ENCODE measurements at regions not wholly inside any gene's neighbourhood (a gene's known extent, or its start where the extent isn't known, plus 50 kb on each side); places are given as distances from the start of the nearest gene placed in this dataset.

- Histone ChIP-seq H3K9ac (ENCODE audit: insufficient read depth in 1 of 2, low read length in 2 of 2) (no peak overlapping the region), H3K9me3 (ENCODE audit: control insufficient read depth in 4 of 4, insufficient read depth in 3 of 4, low read length in 3 of 4) (no peaks in the 10 kb centered on the region), H3K27ac (ENCODE audit: low read depth in 1 of 2, low read length in 1 of 2) (no peak overlapping the region), H3K27me3 (ENCODE audit: control insufficient read depth in 3 of 3, insufficient read depth in 3 of 3, low read length in 2 of 3) (no peaks in the 10 kb centered on the region), H3K4me3 (no peak overlapping the region), H3K36me3 (ENCODE audit: control insufficient read depth in 4 of 4, insufficient read depth in 4 of 4, low read length in 4 of 4) (no peaks in the 10 kb centered on the region), H3K4me1 (ENCODE audit: control insufficient read depth in 5 of 5, insufficient read depth in 5 of 5, low read length in 5 of 5) (peaks cover 0 to 2% (median 0%) of the 10 kb centered on the region in 5 donors)
- ATAC-seq (ENCODE audit: insufficient read depth, low FRiP score) = no peak
- no peak for TF ChIP-seq CTCF (IDR thresholded peaks at IDR 0.05; ENCODE audit: control extremely low read depth, extremely low read depth)
- DNase-seq = peak in 2 of 3 donors; percentile 10 to 24
- 64 to 69% methylated on average over 7 of the region's 7 CpGs for WGBS, 2 donors
Observed at GRCh38 chr5:116939641-116940040, 365.0 kb upstream of the SEMA6A start.

- Histone ChIP-seq H3K4me3 (no peak overlapping the region), H3K9me3 (ENCODE audit: control insufficient read depth in 4 of 4, insufficient read depth in 3 of 4, low read length in 3 of 4) (no peaks in the 10 kb centered on the region), H3K36me3 (ENCODE audit: control insufficient read depth in 4 of 4, insufficient read depth in 4 of 4, low read length in 4 of 4) (no peaks in the 10 kb centered on the region), H3K4me1 (ENCODE audit: control insufficient read depth in 5 of 5, insufficient read depth in 5 of 5, low read length in 5 of 5) (peaks cover 0 to 2% (median 0%) of the 10 kb centered on the region in 5 donors), H3K9ac (ENCODE audit: insufficient read depth in 1 of 2, low read length in 2 of 2) (no peak overlapping the region), H3K27me3 (ENCODE audit: control insufficient read depth in 3 of 3, insufficient read depth in 3 of 3, low read length in 2 of 3) (no peaks in the 10 kb centered on the region), H3K27ac (ENCODE audit: low read depth in 1 of 2, low read length in 1 of 2) (no peak overlapping the region)
- DNase-seq (peak in 2 of 3 donors; percentile 13 to 38), ATAC-seq (ENCODE audit: insufficient read depth, low FRiP score) (no peak)
- no peak for TF ChIP-seq CTCF (IDR thresholded peaks at IDR 0.05; ENCODE audit: control extremely low read depth, extremely low read depth)
- WGBS, 2 donors = 68 to 72% methylated on average over 1 of the region's 1 CpG
Observed at GRCh38 chr5:116938488-116938887, 363.9 kb upstream of the SEMA6A start.

GRCh38 chr5:116935561-116936162 lies 361.0 kb upstream of the SEMA6A start:
- H3K4me1 ChIP-seq (ENCODE audit: control insufficient read depth in 5 of 5, insufficient read depth in 5 of 5, low read length in 5 of 5) = peaks cover 0 to 2% (median 0%) of the 10 kb centered on the region in 5 donors
- H3K9ac ChIP-seq (ENCODE audit: insufficient read depth in 1 of 2, low read length in 2 of 2) = no peak overlapping the region
- H3K36me3 ChIP-seq (ENCODE audit: control insufficient read depth in 4 of 4, insufficient read depth in 4 of 4, low read length in 4 of 4) = no peaks in the 10 kb centered on the region
- H3K27ac ChIP-seq (ENCODE audit: low read depth in 1 of 2, low read length in 1 of 2) = no peak overlapping the region
- no peak overlapping the region for H3K4me3 ChIP-seq
- 84 to 91% methylated on average over 2 of the region's 2 CpGs for WGBS, 2 donors
- DNase-seq = no peak
- no peaks in the 10 kb centered on the region for H3K27me3 ChIP-seq (ENCODE audit: control insufficient read depth in 3 of 3, insufficient read depth in 3 of 3, low read length in 2 of 3)
- TF ChIP-seq CTCF (IDR thresholded peaks at IDR 0.05; ENCODE audit: control extremely low read depth, extremely low read depth) = no peak
- no peaks in the 10 kb centered on the region for H3K9me3 ChIP-seq (ENCODE audit: control insufficient read depth in 4 of 4, insufficient read depth in 3 of 4, low read length in 3 of 4)
- ATAC-seq (ENCODE audit: insufficient read depth, low FRiP score) = no peak

GRCh38 chr5:116930616-116931015 lies 356.0 kb upstream of the SEMA6A start:
- H3K4me3 ChIP-seq = no peak overlapping the region
- no peak overlapping the region for H3K27ac ChIP-seq (ENCODE audit: low read depth in 1 of 2, low read length in 1 of 2)
- H3K27me3 ChIP-seq (ENCODE audit: control insufficient read depth in 3 of 3, insufficient read depth in 3 of 3, low read length in 2 of 3) = no peaks in the 10 kb centered on the region
- no peaks in the 10 kb centered on the region for H3K36me3 ChIP-seq (ENCODE audit: control insufficient read depth in 4 of 4, insufficient read depth in 4 of 4, low read length in 4 of 4)
- DNase-seq (no peak), ATAC-seq (ENCODE audit: insufficient read depth, low FRiP score) (no peak)
- no peaks in the 10 kb centered on the region for H3K4me1 ChIP-seq (ENCODE audit: control insufficient read depth in 5 of 5, insufficient read depth in 5 of 5, low read length in 5 of 5)
- TF ChIP-seq CTCF (IDR thresholded peaks at IDR 0.05; ENCODE audit: control extremely low read depth, extremely low read depth) = no peak
- WGBS, 2 donors = 93 to 100% methylated on average over 1 of the region's 1 CpG
- H3K9ac ChIP-seq (ENCODE audit: insufficient read depth in 1 of 2, low read length in 2 of 2) = no peak overlapping the region
- H3K9me3 ChIP-seq (ENCODE audit: control insufficient read depth in 4 of 4, insufficient read depth in 3 of 4, low read length in 3 of 4) = no peaks in the 10 kb centered on the region
